ENCODE measurements at regions not wholly inside any gene's neighbourhood (a gene's known extent, or its start where the extent isn't known, plus 50 kb on each side); places are given as distances from the start of the nearest gene placed in this dataset.
A peak's percentile ranks its signal among the peaks of the same experiment; 100 is the strongest.

GRCh38 chr18:6609666-6610264, 119.8 kb upstream of the ARHGAP28 start:
- no peak for DNase-seq (ENCODE audit: low read depth)

DNA sequence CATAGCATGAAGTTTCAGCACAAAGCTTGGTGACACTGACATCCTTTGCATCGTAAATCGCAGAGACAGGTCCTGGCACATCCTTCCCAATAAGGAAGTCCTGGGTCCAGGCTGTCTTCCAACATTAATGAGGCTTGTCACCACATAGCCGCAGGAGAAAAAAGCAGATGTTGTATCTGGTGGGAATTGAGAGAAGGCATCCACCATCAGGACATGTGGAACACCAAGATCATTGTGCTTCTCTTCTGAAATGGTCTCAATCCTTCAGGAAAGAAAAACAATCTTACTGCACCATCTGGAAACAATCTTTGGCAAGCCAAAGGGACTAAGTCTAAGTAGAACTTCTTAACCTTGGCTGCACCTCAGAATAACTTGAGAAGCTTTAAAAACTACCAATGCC, 119.0 kb upstream of the ARHGAP28 start:
- DNase-seq (ENCODE audit: low read depth) = no peak

DNA sequence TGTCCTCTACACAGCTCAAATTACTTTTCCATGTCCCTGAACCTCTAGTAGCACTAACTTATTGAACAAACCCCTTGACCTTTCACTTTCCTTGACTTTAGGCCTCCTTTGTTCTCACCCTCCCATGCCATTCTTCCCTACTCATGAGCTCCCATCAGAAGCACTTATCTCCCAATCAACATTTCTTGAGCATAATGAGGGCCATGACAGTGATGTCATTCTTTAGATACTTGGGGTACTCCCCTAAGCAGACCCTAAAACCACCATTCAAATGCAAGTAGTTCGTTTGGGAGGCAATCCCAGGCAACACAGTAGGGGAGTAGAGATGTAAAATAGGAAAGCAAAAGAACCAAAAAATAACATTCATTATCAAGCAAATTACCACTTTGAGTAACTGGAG, 115.9 kb upstream of the ARHGAP28 start:
- no peak for DNase-seq (ENCODE audit: low read depth)

GRCh38 chr18:6614952-6615351, 114.6 kb upstream of the ARHGAP28 start:
- DNase-seq (ENCODE audit: low read depth) = no peak

- DNase-seq (ENCODE audit: low read depth) = no peak
Observed at GRCh38 chr18:6616981-6617380, 112.5 kb upstream of the ARHGAP28 start.

DNA sequence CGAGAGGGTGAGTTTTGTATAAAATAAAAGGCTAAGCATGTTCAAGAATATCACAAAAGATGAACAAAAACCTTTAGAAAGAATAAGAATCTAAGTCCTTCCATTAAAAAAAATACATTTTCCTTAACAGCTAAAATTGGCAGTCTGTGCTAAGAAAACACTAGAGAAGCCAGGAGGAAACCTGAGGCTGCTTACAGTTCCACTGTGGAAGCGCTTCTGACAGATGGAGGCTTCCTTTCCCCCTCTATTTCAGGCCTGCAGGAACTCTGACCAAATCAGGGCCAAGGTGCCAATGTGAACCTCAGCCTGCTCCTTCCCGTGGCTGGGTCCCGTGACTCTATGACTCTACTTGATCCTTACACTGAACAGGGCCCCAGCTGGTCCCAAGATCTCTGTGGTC, 108.1 kb upstream of the ARHGAP28 start:
- DNase-seq (ENCODE audit: low read depth) = no peak

DNA sequence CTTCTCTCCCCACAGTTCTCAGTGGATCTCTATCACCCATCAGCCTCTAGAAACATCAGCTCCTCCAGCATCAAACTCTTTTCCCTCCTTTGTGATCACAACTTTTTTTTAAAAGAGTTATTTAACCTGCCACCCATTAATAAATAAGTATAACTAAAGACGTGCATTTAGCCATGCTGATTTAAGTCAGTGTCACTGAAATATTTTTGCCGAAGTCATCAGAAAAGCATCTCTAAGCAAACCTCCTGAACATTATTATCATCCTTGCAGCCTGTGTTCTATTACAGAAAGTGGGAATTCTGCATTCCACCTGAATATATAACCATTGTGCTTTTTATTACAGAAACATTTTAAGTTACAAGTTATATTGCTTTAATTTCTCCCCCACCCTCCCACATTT, 106.2 kb upstream of the ARHGAP28 start:
- DNase-seq (ENCODE audit: low read depth) = no peak

- peak; percentile 68 for DNase-seq (ENCODE audit: low read depth)
Observed at GRCh38 chr18:6624271-6624660, 105.2 kb upstream of the ARHGAP28 start.

- peak; percentile 84 for DNase-seq (ENCODE audit: low read depth)
Observed at GRCh38 chr18:6624661-6625311, 104.7 kb upstream of the ARHGAP28 start.

GRCh38 chr18:6625481-6625880, 104.0 kb upstream of the ARHGAP28 start:
- no peak for DNase-seq (ENCODE audit: low read depth)

GRCh38 chr18:6626457-6626856, 103.1 kb upstream of the ARHGAP28 start:
- no peak for DNase-seq (ENCODE audit: low read depth)

DNA sequence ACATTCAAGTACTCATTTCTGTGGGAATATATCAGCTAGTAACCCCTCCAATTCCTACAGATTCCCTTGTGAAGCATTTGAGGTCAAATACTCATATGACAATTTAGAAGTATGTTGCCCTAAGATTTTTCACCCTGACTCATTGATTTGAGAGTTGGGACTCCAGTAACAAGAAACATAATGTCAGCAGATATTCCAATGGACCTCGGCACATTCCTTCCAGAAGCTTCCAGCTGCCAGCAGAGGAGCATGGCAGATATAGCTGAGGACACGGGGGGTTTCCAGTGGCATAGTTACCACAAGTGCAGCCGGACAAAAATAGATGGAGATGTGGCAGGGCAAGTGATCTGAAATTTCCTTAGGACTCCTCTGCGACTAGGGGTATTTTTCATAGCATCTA, 101.9 kb upstream of the ARHGAP28 start:
- peak; percentile 81 for DNase-seq (ENCODE audit: low read depth)

- no peak for DNase-seq (ENCODE audit: low read depth)
Observed at GRCh38 chr18:6628187-6628586, 101.3 kb upstream of the ARHGAP28 start.

DNA sequence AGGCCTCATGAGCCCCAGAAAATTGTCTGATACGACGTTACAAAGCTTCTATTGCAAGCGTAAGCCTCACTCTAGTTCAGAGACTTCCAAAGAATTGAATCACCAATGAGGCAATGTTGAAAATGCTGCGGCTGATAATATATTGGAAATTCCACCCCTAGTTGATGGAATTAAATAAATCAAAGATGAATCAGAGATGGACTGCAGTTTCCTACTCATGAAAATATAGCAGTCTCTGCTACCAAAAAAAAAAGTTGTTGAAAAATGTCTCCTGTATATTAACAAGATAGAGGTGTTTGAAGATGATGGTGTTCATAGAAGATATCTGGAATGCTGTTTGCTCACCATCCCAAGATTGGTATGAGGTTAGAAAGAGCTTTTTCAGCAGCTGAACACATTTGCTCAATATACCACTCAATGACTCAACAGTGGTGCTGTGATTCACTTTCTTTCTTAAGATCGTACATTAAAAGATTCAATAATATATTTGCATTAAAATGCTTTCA, 99.8 kb upstream of the ARHGAP28 start:
- peak; percentile 82 for DNase-seq (ENCODE audit: low read depth)

GRCh38 chr18:6633310-6633709, 96.2 kb upstream of the ARHGAP28 start:
- DNase-seq (ENCODE audit: low read depth) = no peak

DNA sequence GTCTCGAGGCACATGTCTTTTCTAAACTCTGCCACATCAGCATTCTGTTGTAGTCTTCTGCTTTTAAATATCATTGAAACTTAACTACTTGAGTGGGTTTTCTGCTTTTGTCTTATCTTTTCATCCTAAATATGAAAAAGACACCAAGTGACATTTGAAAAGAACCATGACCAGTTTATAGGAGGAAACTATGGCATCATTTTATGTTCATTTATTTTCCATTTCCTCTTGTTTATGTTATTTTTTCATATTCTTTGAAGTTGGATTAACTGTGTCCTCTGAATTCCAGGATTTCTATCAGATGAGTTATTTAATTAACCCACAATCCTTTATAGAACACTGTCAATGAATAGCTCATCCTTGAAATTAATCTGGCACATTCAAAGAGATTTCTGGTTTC, 93.4 kb upstream of the ARHGAP28 start:
- no peak for DNase-seq (ENCODE audit: low read depth)

DNA sequence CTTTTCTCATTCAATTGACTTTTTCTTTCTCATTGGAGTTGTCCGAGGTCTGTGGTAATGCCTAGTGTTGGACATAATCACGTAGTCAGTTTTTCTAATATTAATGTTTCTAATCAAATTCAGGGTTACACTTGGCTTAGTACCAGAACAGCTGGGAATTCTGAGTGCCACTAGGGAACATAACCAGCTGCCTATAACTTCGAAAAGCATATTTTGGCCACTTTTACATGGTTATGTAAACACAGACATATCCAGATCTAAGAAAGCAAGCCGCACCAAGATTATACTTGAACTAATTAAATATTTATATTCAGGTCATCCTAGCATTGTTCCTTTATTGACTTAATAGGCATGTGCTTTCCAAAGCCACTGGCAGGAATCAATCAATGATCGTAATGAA, 91.1 kb upstream of the ARHGAP28 start:
- DNase-seq (ENCODE audit: low read depth) = no peak

DNA sequence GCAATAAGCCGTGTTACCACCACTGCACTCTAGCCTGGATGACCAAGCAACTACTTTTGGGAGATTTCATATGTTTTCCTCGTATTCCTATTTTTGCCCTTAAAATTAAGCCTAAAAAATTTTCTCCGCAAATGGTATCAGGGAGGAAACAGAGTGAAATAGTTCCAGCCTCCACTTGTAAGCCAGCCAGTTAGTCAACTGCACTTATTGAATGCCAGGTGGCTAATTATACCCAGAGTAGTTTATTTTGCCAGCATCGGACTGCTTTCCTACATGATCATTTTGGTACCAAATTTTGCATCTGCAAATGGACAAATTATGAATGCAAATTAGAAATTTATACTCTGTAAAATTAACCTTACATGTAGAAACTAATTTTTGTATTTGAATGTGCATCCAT, 90.2 kb upstream of the ARHGAP28 start:
- no peak for DNase-seq (ENCODE audit: low read depth)

- DNase-seq (ENCODE audit: low read depth) = no peak
Observed at GRCh38 chr18:6644836-6645627, 84.5 kb upstream of the ARHGAP28 start.

DNA sequence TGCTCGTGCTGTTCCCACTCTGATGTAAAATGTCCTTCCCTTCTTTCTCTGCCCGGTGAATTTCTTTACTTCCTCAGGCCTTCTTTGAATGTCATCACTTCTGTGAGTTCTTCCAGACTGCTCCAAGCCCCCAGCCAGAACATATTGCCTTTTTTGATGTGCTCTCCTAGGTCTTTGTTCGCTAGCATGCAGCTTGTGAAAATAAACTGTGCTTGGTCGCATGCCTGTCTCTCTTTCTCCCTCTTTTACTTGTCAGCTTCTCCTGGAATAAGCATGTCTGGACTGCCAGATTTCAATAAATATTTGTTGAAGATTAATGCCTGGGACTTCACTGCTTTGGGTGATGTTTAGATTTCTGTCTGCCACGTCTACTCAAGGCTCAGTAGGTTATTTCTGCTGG, 82.7 kb upstream of the ARHGAP28 start:
- DNase-seq (ENCODE audit: low read depth) = no peak

- DNase-seq (ENCODE audit: low read depth) = no peak
Observed at GRCh38 chr18:6648581-6648980, 80.9 kb upstream of the ARHGAP28 start.

GRCh38 chr18:6649421-6650126, 79.9 kb upstream of the ARHGAP28 start:
- no peak for DNase-seq (ENCODE audit: low read depth)

DNA sequence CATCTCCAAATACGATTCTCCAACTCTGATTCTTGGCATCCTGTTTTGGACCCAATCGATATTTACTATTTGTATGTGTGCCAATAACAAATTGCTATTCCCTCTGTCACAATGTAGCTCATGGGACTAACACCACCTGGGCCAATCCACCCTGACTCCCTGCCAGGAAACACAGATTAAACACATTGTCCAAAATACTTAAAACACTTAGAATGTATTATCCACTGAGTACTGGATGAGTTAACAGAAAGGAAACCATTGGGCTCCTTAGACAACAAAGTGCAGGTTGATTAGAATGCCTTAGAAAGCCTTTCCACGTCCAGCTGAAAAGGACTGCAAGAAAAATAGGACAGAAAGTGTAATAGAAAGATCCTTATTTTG, 79.4 kb upstream of the ARHGAP28 start:
- DNase-seq (ENCODE audit: low read depth) = no peak
